Liver (tissue), 7 donors: ENCODE measurements at regions not wholly inside any gene's neighbourhood (a gene's known extent, or its start where the extent isn't known, plus 50 kb on each side); places are given as distances from the start of the nearest gene placed in this dataset.

Source experiments
- DNase-seq: peaks from one replicate; pipeline ENCODE4 v3.0.0-alpha.2; 2017; ENCODE audit warnings: low spot score
- H3K27ac ChIP-seq, 2 donors: one replicate each; pipeline ENCODE4 v1.7.0; 2013; ENCODE audit warnings: inconsistent platforms in 2 of 2, low read length in 2 of 2, control low read depth in 1 of 2, low read depth in 1 of 2, mild to moderate bottlenecking in 1 of 2
- H3K27me3 ChIP-seq, 4 donors: one replicate each; pipeline versions ENCODE4 v1.6.1 to v1.7.0; 2013; ENCODE audit warnings: low read length in 3 of 4, inconsistent platforms in 1 of 4, mild to moderate bottlenecking in 1 of 4, moderate library complexity in 1 of 4; ENCODE audit not compliant: control insufficient read depth in 4 of 4, insufficient read depth in 4 of 4
- H3K36me3 ChIP-seq, 4 donors: one replicate each; pipeline versions ENCODE4 v1.6.1 to v1.7.0; 2013; ENCODE audit warnings: low read length in 3 of 4, mild to moderate bottlenecking in 3 of 4, low read depth in 1 of 4, moderate library complexity in 1 of 4; ENCODE audit not compliant: control insufficient read depth in 4 of 4, insufficient read depth in 3 of 4
- H3K4me1 ChIP-seq, 4 donors: one replicate each; pipeline versions ENCODE4 v1.6.1 to v1.7.0; 2013; ENCODE audit warnings: low read length in 3 of 4, mild to moderate bottlenecking in 3 of 4, moderate library complexity in 1 of 4; ENCODE audit not compliant: control insufficient read depth in 4 of 4, insufficient read depth in 4 of 4
- H3K4me3 ChIP-seq, 3 donors: one replicate each; pipeline versions ENCODE4 v1.6.1 to v1.7.0; 2013; ENCODE audit warnings: low read length in 3 of 3, control low read depth in 1 of 3, low read depth in 1 of 3, mild to moderate bottlenecking in 1 of 3
- H3K9ac ChIP-seq, 2 donors: one replicate each; pipeline ENCODE4 v1.7.0; 2013; ENCODE audit warnings: low read length in 2 of 2, mild to moderate bottlenecking in 2 of 2, moderate library complexity in 2 of 2, control low read depth in 1 of 2, low read depth in 1 of 2
- H3K9me3 ChIP-seq, 4 donors: one replicate each; pipeline versions ENCODE4 v1.6.1 to v1.7.0; 2013; ENCODE audit warnings: low read length in 3 of 4; ENCODE audit not compliant: control insufficient read depth in 4 of 4
- EGR1 ChIP-seq, 2 donors: IDR thresholded peaks; 2 replicates each; pipeline ENCODE4 v1.6.1; 2016 to 2018; ENCODE audit warnings: antibody characterized with exemption in 2 of 2, low read depth in 2 of 2
- FOXA1 ChIP-seq: IDR thresholded peaks from 2 replicates; pipeline ENCODE4 v1.6.1; 2016; ENCODE audit warnings: antibody characterized with exemption
- FOXA2 ChIP-seq: IDR thresholded peaks from 2 replicates; pipeline ENCODE4 v1.6.1; 2016; ENCODE audit warnings: antibody characterized with exemption
- RXRA ChIP-seq, 2 donors: IDR thresholded peaks; 2 replicates each; pipeline ENCODE4 v1.6.1; 2017 to 2018; ENCODE audit warnings: antibody characterized with exemption in 2 of 2, mild to moderate bottlenecking in 1 of 2
- SP1 ChIP-seq: IDR thresholded peaks from 2 replicates; pipeline ENCODE4 v1.6.1; 2018; ENCODE audit warnings: antibody characterized with exemption, mild to moderate bottlenecking
- TAF1 ChIP-seq: conservative IDR thresholded peaks from 2 replicates; pipeline ENCODE4 v1.6.1; 2016; ENCODE audit warnings: antibody characterized with exemption, mild to moderate bottlenecking
- YY1 ChIP-seq: IDR thresholded peaks from 2 replicates; pipeline ENCODE4 v1.6.1; 2016; ENCODE audit warnings: antibody characterized with exemption, mild to moderate bottlenecking
- ZBTB33 ChIP-seq: IDR thresholded peaks from 2 replicates; pipeline ENCODE4 v1.6.1; 2016; ENCODE audit warnings: antibody characterized with exemption
- WGBS: extraction: QIAGEN DNeasy Blood & Tissue Kit; methylation state at CpG from one replicate; pipeline ENCODE4 v1.1.7; 2013; 5-methylcytosine and 5-hydroxymethylcytosine counted together
- TF ChIP-seq, protein P1 (sequence below): IDR thresholded peaks from 2 replicates; pipeline ENCODE4 v1.6.1; 2016; ENCODE audit warnings: antibody characterized with exemption
- TF ChIP-seq, protein P2 (sequence below): IDR thresholded peaks from 2 replicates; pipeline ENCODE4 v1.6.1; 2016; ENCODE audit warnings: antibody characterized with exemption
- TF ChIP-seq, protein P3 (sequence below): IDR thresholded peaks from 2 replicates; pipeline ENCODE4 v1.6.1; 2016; ENCODE audit warnings: antibody characterized with exemption, mild to moderate bottlenecking
- donor health status: healthy.
- donor health status: healthy.
- donor health status: healthy.
- donor health status: healthy.

DNA sequence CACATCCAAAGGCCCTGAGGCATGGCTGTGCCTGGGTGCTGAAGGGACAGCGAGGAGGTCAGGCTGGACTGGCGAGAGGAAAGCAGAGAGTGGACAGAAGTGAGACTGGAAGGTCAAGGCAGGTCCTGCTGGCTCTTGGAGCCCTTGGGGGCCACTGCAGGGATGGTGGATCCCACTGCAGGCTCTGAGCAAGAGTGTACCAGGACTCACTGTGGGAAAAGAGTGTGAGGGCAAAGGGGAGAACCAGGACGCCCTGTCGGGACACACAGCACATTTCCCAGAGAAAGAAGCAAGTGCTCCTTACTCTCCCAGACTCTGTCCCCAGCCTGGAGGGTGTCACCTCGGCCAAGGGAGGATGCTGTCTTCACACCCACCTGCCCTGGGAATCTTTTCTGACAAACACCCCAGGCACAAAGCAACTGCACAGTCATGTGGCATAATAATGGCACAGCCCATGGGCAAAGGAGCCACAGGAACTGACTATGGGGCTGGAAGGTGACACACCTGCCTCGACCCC is 172.3 kb upstream of the CST7 start:
- TF ChIP-seq, protein P1, sequence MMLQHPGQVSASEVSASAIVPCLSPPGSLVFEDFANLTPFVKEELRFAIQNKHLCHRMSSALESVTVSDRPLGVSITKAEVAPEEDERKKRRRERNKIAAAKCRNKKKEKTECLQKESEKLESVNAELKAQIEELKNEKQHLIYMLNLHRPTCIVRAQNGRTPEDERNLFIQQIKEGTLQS, result no peak
- TF ChIP-seq, protein P2, sequence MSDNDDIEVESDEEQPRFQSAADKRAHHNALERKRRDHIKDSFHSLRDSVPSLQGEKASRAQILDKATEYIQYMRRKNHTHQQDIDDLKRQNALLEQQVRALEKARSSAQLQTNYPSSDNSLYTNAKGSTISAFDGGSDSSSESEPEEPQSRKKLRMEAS, result no peak
- no peak for TF ChIP-seq FOXA2
- no peak for TF ChIP-seq RXRA (IDR thresholded peaks at IDR 0.05)
- TF ChIP-seq EGR1 (IDR thresholded peaks at IDR 0.05; ENCODE audit: low read depth in 2 of 2), result no peak
- no peak for TF ChIP-seq SP1
- TF ChIP-seq, protein P3, sequence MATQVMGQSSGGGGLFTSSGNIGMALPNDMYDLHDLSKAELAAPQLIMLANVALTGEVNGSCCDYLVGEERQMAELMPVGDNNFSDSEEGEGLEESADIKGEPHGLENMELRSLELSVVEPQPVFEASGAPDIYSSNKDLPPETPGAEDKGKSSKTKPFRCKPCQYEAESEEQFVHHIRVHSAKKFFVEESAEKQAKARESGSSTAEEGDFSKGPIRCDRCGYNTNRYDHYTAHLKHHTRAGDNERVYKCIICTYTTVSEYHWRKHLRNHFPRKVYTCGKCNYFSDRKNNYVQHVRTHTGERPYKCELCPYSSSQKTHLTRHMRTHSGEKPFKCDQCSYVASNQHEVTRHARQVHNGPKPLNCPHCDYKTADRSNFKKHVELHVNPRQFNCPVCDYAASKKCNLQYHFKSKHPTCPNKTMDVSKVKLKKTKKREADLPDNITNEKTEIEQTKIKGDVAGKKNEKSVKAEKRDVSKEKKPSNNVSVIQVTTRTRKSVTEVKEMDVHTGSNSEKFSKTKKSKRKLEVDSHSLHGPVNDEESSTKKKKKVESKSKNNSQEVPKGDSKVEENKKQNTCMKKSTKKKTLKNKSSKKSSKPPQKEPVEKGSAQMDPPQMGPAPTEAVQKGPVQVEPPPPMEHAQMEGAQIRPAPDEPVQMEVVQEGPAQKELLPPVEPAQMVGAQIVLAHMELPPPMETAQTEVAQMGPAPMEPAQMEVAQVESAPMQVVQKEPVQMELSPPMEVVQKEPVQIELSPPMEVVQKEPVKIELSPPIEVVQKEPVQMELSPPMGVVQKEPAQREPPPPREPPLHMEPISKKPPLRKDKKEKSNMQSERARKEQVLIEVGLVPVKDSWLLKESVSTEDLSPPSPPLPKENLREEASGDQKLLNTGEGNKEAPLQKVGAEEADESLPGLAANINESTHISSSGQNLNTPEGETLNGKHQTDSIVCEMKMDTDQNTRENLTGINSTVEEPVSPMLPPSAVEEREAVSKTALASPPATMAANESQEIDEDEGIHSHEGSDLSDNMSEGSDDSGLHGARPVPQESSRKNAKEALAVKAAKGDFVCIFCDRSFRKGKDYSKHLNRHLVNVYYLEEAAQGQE, result no peak
- no peak for TF ChIP-seq FOXA1
- Histone ChIP-seq H3K27me3 (no peaks in the 10 kb centered on the region), H3K4me1 (no peaks in the 10 kb centered on the region), H3K9ac (no peak overlapping the region), H3K36me3 (no peaks in the 10 kb centered on the region), H3K27ac (no peak overlapping the region), H3K4me3 (no peak overlapping the region), H3K9me3 (peaks cover 0 to 9% (median 0%) of the 10 kb centered on the region in 4 donors)
- WGBS, result 81% methylated on average over 6 of the region's 6 CpGs
- DNase-seq, result no peak

DNA sequence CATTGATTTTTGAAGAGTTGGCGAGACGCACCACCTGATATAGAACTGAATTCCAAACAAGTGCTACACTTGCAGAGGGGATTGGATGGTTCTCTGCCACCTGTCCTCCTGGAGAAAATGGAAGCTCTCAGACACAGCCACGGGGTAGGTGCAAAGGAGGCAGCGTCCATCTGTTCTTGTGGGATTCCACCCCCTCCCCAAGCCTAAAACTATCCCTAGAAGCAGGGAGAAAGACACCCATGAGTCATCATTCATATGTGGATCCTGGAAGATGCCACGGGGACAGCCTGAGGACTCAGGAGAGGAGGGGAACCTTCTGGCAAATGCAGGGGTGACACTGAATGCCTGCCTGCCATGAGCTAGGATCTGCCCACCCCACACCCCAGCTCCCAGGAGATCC is 171.3 kb upstream of the CST7 start:
- H3K27ac ChIP-seq, result no peak overlapping the region
- H3K9me3 ChIP-seq, result peaks cover 0 to 9% (median 0%) of the 10 kb centered on the region in 4 donors
- no peaks in the 10 kb centered on the region for H3K4me1 ChIP-seq
- H3K27me3 ChIP-seq, result no peaks in the 10 kb centered on the region
- H3K36me3 ChIP-seq, result no peaks in the 10 kb centered on the region
- DNase-seq, result no peak
- TF ChIP-seq YY1, result no peak
- no peak for TF ChIP-seq EGR1 (IDR thresholded peaks at IDR 0.05; ENCODE audit: low read depth in 2 of 2)
- no peak for TF ChIP-seq ZBTB33
- no peak for TF ChIP-seq TAF1
- TF ChIP-seq, protein P3, result no peak
- H3K4me3 ChIP-seq, result no peak overlapping the region
- no peak overlapping the region for H3K9ac ChIP-seq
- 57% methylated on average over 5 of the region's 5 CpGs for WGBS
